GM21717 (cell line): ENCODE measurements at regions not wholly inside any gene's neighbourhood (a gene's known extent, or its start where the extent isn't known, plus 50 kb on each side); places are given as distances from the start of the nearest gene placed in this dataset.

ENCODE experiments used
- ATAC-seq: cut with Tn5 transposase; IDR thresholded peaks from one replicate; pipeline ENCODE4 v1.9.1; 2021; ENCODE audit warnings: mild to moderate bottlenecking, moderate library complexity; ENCODE audit not compliant: unreplicated experiment

- ATAC-seq = no peak
These were observed 168.8 kb upstream of the NRIP1 start for GRCh38 chr21:15233611-15234010.

- no peak for ATAC-seq
These were observed 171.3 kb upstream of the NRIP1 start for GRCh38 chr21:15236111-15236510.

GRCh38 chr21:15240848-15241247 lies 176.0 kb upstream of the NRIP1 start:
- ATAC-seq = no peak

- no peak for ATAC-seq
These were observed 177.4 kb upstream of the NRIP1 start for GRCh38 chr21:15241997-15242736.

- ATAC-seq = no peak
These were observed 178.1 kb upstream of the NRIP1 start for GRCh38 chr21:15242906-15243305.

GRCh38 chr21:15243406-15243805 lies 178.6 kb upstream of the NRIP1 start:
- ATAC-seq = no peak

GRCh38 chr21:15247613-15248012 lies 182.8 kb upstream of the NRIP1 start:
- ATAC-seq = no peak

GRCh38 chr21:15249285-15249993 lies 184.6 kb upstream of the NRIP1 start:
- ATAC-seq = no peak

- ATAC-seq = no peak
These were observed 185.6 kb upstream of the NRIP1 start for GRCh38 chr21:15250384-15250783.

GRCh38 chr21:15252431-15252830 lies 187.6 kb upstream of the NRIP1 start:
- no peak for ATAC-seq

GRCh38 chr21:15254111-15254510 lies 189.3 kb upstream of the NRIP1 start:
- ATAC-seq = no peak

- no peak for ATAC-seq
These were observed 190.5 kb upstream of the NRIP1 start for GRCh38 chr21:15255261-15255660.

GRCh38 chr21:15255763-15256162 lies 191.0 kb upstream of the NRIP1 start:
- ATAC-seq = no peak

- no peak for ATAC-seq
These were observed 192.2 kb upstream of the NRIP1 start for GRCh38 chr21:15256996-15257395.

GRCh38 chr21:15257646-15258045 lies 192.8 kb upstream of the NRIP1 start:
- no peak for ATAC-seq

- ATAC-seq = no peak
These were observed 195.0 kb upstream of the NRIP1 start for GRCh38 chr21:15259824-15260223.

- ATAC-seq = no peak
These were observed 195.8 kb upstream of the NRIP1 start for GRCh38 chr21:15260604-15261003.

- no peak for ATAC-seq
These were observed 199.4 kb upstream of the NRIP1 start for GRCh38 chr21:15264084-15264665.

- no peak for ATAC-seq
These were observed 207.4 kb upstream of the NRIP1 start for GRCh38 chr21:15272171-15272570.

- no peak for ATAC-seq
These were observed 207.8 kb upstream of the NRIP1 start for GRCh38 chr21:15272591-15272990.

- ATAC-seq = no peak
These were observed 208.4 kb upstream of the NRIP1 start for GRCh38 chr21:15273244-15273643.
